IMR-90 (cell line): ENCODE measurements at regions not wholly inside any gene's neighbourhood (a gene's known extent, or its start where the extent isn't known, plus 50 kb on each side); places are given as distances from the start of the nearest gene placed in this dataset.

Source experiments
- ATAC-seq: fragments of 200-7000 bp; cut with Tn5 transposase; 2 replicates; pipeline ENCODE4 v1.9.1; 2020; ENCODE audit warnings: low read depth, mild to moderate bottlenecking, moderate library complexity
- BruUV-seq: library from RNA; stranded (reverse); fragments of 400-500 nt; replicated peaks from 2 replicates; lab custom pipeline; 2021; lab: Mats Ljungman, UMichigan
- CTCF ChIA-PET: fragments of 300-600 bp; formaldehyde crosslinking; extraction: SDS; loops from one replicate; lab custom pipeline; 2021; ENCODE audit warnings: antibody characterized with exemption; lab: Yijun Ruan, JAX
- POLR2A ChIA-PET: fragments of 300-600 bp; sonication (Branson Sonifier 250); formaldehyde crosslinking; loops from one replicate; lab custom pipeline; 2022; ENCODE audit warnings: antibody characterized with exemption; ENCODE audit not compliant: unreplicated experiment; lab: Charles Lee
- DNase-seq: peaks from one replicate; pipeline ENCODE4 v3.0.0; 2013
- H2AFZ ChIP-seq: replicated peaks from 2 replicates; pipeline ENCODE3; 2013; ENCODE audit warnings: low read length, mild to moderate bottlenecking; ENCODE audit not compliant: poor library complexity
- H2AK5ac ChIP-seq: 2 replicates; pipeline ENCODE4 v1.6.1; 2013; ENCODE audit warnings: low read depth, low read length, inconsistent platforms
- H2AK9ac ChIP-seq: replicated peaks from 2 replicates; pipeline ENCODE3; 2013; ENCODE audit warnings: mild to moderate bottlenecking, low read depth, low read length, moderate library complexity; ENCODE audit not compliant: poor library complexity
- H2BK120ac ChIP-seq: 2 replicates; pipeline ENCODE4 v1.6.1; 2013; ENCODE audit warnings: low read depth, low read length, inconsistent platforms
- H2BK15ac ChIP-seq: 3 replicates; pipeline ENCODE4 v1.6.1; 2013; ENCODE audit warnings: low read depth, low read length, inconsistent platforms
- H2BK20ac ChIP-seq: 2 replicates; pipeline ENCODE4 v1.6.1; 2013; ENCODE audit warnings: low read depth, mild to moderate bottlenecking, inconsistent platforms, low read length, moderate library complexity
- H2BK5ac ChIP-seq: 2 replicates; pipeline ENCODE4 v1.6.1; 2013; ENCODE audit warnings: mild to moderate bottlenecking, low read depth, low read length, inconsistent platforms; ENCODE audit not compliant: poor library complexity, severe bottlenecking
- H3K14ac ChIP-seq: replicated peaks from 2 replicates; pipeline ENCODE4 v1.6.1; 2013; ENCODE audit warnings: low read depth, low read length, inconsistent platforms
- H3K18ac ChIP-seq: 2 replicates; pipeline ENCODE4 v1.6.1; 2013; ENCODE audit warnings: low read depth, low read length, control low read depth
- H3K23ac ChIP-seq: 2 replicates; pipeline ENCODE4 v1.6.1; 2013; ENCODE audit warnings: low read depth, low read length, inconsistent platforms
- H3K27ac ChIP-seq: 2 replicates; pipeline ENCODE4 v1.5.1; 2013; ENCODE audit warnings: mild to moderate bottlenecking, control low read depth, low read length; ENCODE audit not compliant: insufficient read depth
- H3K27me3 ChIP-seq: 2 replicates; pipeline ENCODE4 v1.6.1; 2013; ENCODE audit warnings: low read length; ENCODE audit not compliant: control insufficient read depth, insufficient read depth
- H3K36me3 ChIP-seq: 2 replicates; pipeline ENCODE4 v1.6.1; 2013; ENCODE audit warnings: low read length, mixed read lengths; ENCODE audit not compliant: control insufficient read depth, insufficient read depth
- H3K4ac ChIP-seq: 2 replicates; pipeline ENCODE4 v1.6.1; 2013; ENCODE audit warnings: low read depth, low read length, inconsistent platforms
- H3K4me1 ChIP-seq: 2 replicates; pipeline ENCODE4 v1.6.1; 2013; ENCODE audit warnings: low read length, mixed read lengths; ENCODE audit not compliant: control insufficient read depth, insufficient read depth
- H3K4me2 ChIP-seq: 2 replicates; pipeline ENCODE4 v1.6.1; 2013; ENCODE audit warnings: low read depth, mild to moderate bottlenecking, control low read depth, low read length, moderate library complexity
- H3K4me3 ChIP-seq: 2 replicates; pipeline ENCODE4 v1.5.1; 2013; ENCODE audit warnings: low read depth, mild to moderate bottlenecking, control low read depth, low read length, moderate library complexity; ENCODE audit not compliant: insufficient read depth
- H3K56ac ChIP-seq: 2 replicates; pipeline ENCODE4 v1.6.1; 2013; ENCODE audit warnings: low read length, inconsistent platforms; ENCODE audit not compliant: insufficient read depth; ENCODE audit errors: extremely low read depth
- H3K79me1 ChIP-seq, 2 experiments: 2 replicates each; pipeline ENCODE4 v1.6.1; 2013; ENCODE audit warnings: low read length in 2 of 2, inconsistent platforms in 1 of 2, low read depth in 1 of 2
- H3K9ac ChIP-seq: 2 replicates; pipeline ENCODE4 v1.6.1; 2013; ENCODE audit warnings: low read depth, low read length, control low read depth
- H3K9me1 ChIP-seq: 2 replicates; pipeline ENCODE4 v1.6.1; 2013; ENCODE audit warnings: low read length, inconsistent platforms; ENCODE audit not compliant: insufficient read depth
- H3K9me3 ChIP-seq: 2 replicates; pipeline ENCODE4 v1.6.1; 2013; ENCODE audit warnings: low read length; ENCODE audit not compliant: control insufficient read depth, insufficient read depth
- H4K20me1 ChIP-seq: 2 replicates; pipeline ENCODE4 v1.6.1; 2013; ENCODE audit warnings: low read length, inconsistent platforms; ENCODE audit not compliant: insufficient read depth
- H4K5ac ChIP-seq: 2 replicates; pipeline ENCODE4 v1.6.1; 2013; ENCODE audit warnings: mild to moderate bottlenecking, low read depth, low read length, control low read depth
- H4K8ac ChIP-seq, 2 experiments: 2 replicates each; pipeline ENCODE4 v1.6.1; 2013; ENCODE audit warnings: low read depth in 2 of 2, low read length in 2 of 2, control low read depth in 1 of 2, inconsistent platforms in 1 of 2
- H4K91ac ChIP-seq: 2 replicates; pipeline ENCODE4 v1.6.1; 2013; ENCODE audit warnings: low read depth, low read length, inconsistent platforms; ENCODE audit not compliant: insufficient read depth
- BHLHE40 ChIP-seq: fragments of 150-350 bp; IDR thresholded peaks from 2 replicates; pipeline ENCODE4 v1.6.1; 2016; ENCODE audit warnings: mild to moderate bottlenecking, low read depth, low read length
- CHD1 ChIP-seq: IDR thresholded peaks from 2 replicates; pipeline ENCODE4 v1.6.1; 2012; ENCODE audit warnings: low read depth, low read length, improper control_type of control experiment
- FOS ChIP-seq: fragments of 150-350 bp; IDR thresholded peaks from 2 replicates; pipeline ENCODE4 v1.6.1; 2016; ENCODE audit warnings: low read depth, low read length
- MAZ ChIP-seq: IDR thresholded peaks from 2 replicates; pipeline ENCODE4 v1.6.1; 2012; ENCODE audit warnings: low read depth, mild to moderate bottlenecking, low read length, improper control_type of control experiment, moderate library complexity, borderline replicate concordance
- MXI1 ChIP-seq: IDR thresholded peaks from 2 replicates; pipeline ENCODE4 v1.6.1; 2012; ENCODE audit warnings: low read depth, mild to moderate bottlenecking, low read length, moderate library complexity, borderline replicate concordance
- NFE2L2 ChIP-seq: fragments of 150-350 bp; IDR thresholded peaks from 2 replicates; pipeline ENCODE4 v1.6.1; 2016; ENCODE audit warnings: low read depth, mild to moderate bottlenecking, low read length
- POLR2A ChIP-seq: IDR thresholded peaks from 2 replicates; pipeline ENCODE4 v1.6.1; 2012; ENCODE audit warnings: mild to moderate bottlenecking, low read depth, low read length
- RAD21 ChIP-seq: IDR thresholded peaks from 2 replicates; pipeline ENCODE4 v1.6.1; 2012; ENCODE audit warnings: low read length, improper control_type of control experiment
- RFX5 ChIP-seq: IDR thresholded peaks from 2 replicates; pipeline ENCODE4 v1.8.0; 2012; ENCODE audit warnings: low read depth, mild to moderate bottlenecking, low read length, moderate library complexity
- SMC3 ChIP-seq: fragments of 150-350 bp; IDR thresholded peaks from 2 replicates; pipeline ENCODE4 v1.6.1; 2016; ENCODE audit warnings: low read depth, mild to moderate bottlenecking, antibody characterized with exemption, low read length, moderate library complexity
- WGBS, 2 experiments: methylation state at CpG; one replicate each; pipeline versions ENCODE4 v1.1.5 to v1.1.7; 2013; ENCODE audit warnings: missing lambda C conversion rate in 2 of 2; ENCODE audit not compliant: insufficient read length in 1 of 2; ENCODE audit errors: extremely low coverage in 2 of 2; 5-methylcytosine and 5-hydroxymethylcytosine counted together
- dilution Hi-C: fragments of 300-500 bp; cut with HindIII; formaldehyde crosslinking; loops from one replicate; pipeline ENCODE4 v1.14.3; 2018; ENCODE audit warnings: low sequenced_read_pairs; ENCODE audit not compliant: unreplicated experiment
- in situ Hi-C: fragments of 300-500 bp; cut with MboI; formaldehyde crosslinking; loops from 3 replicates; pipeline ENCODE4 v1.14.3; 2019; ENCODE audit warnings: low sequenced_read_pairs, inconsistent platforms, mixed read lengths
- intact Hi-C: fragments of 100-400 bp; cut with micrococcal nuclease; formaldehyde crosslinking; loops from 2 replicates; pipeline ENCODE4 v1.10.0; 2022
- TF ChIP-seq, protein P1 (sequence below): conservative IDR thresholded peaks from 2 replicates; pipeline ENCODE4 v1.5.1; 2012; ENCODE audit warnings: mild to moderate bottlenecking, low read depth, low read length, improper control_type of control experiment

- Histone ChIP-seq H3K23ac (no peak overlapping the region), H3K9me3 (no peaks in the 10 kb centered on the region), H3K4me1 (no peaks in the 10 kb centered on the region), H3K9me1 (no peaks in the 10 kb centered on the region), H2AFZ (no peak overlapping the region), H3K56ac (no peak overlapping the region), H3K4ac (no peak overlapping the region), H3K36me3 (no peaks in the 10 kb centered on the region), H4K5ac (no peak overlapping the region), H3K9ac (no peak overlapping the region), H2AK9ac (no peak overlapping the region), H2AK5ac (no peak overlapping the region), H3K4me3 (no peak overlapping the region), H3K27me3 (no peaks in the 10 kb centered on the region), H3K4me2 (no peak overlapping the region), H2BK120ac (no peak overlapping the region), H2BK5ac (no peak overlapping the region), H3K18ac (no peak overlapping the region), H4K20me1 (no peaks in the 10 kb centered on the region), H2BK15ac (no peak overlapping the region), H3K79me1 (no peaks in the 10 kb centered on the region), H3K14ac (no peak overlapping the region), H4K91ac (no peak overlapping the region), H2BK20ac (no peak overlapping the region), H3K27ac (no peak overlapping the region), H4K8ac (no peak overlapping the region)
- TF ChIP-seq MAZ, result no peak
- TF ChIP-seq BHLHE40, result no peak
- TF ChIP-seq, protein P1, sequence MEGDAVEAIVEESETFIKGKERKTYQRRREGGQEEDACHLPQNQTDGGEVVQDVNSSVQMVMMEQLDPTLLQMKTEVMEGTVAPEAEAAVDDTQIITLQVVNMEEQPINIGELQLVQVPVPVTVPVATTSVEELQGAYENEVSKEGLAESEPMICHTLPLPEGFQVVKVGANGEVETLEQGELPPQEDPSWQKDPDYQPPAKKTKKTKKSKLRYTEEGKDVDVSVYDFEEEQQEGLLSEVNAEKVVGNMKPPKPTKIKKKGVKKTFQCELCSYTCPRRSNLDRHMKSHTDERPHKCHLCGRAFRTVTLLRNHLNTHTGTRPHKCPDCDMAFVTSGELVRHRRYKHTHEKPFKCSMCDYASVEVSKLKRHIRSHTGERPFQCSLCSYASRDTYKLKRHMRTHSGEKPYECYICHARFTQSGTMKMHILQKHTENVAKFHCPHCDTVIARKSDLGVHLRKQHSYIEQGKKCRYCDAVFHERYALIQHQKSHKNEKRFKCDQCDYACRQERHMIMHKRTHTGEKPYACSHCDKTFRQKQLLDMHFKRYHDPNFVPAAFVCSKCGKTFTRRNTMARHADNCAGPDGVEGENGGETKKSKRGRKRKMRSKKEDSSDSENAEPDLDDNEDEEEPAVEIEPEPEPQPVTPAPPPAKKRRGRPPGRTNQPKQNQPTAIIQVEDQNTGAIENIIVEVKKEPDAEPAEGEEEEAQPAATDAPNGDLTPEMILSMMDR, result no peak
- TF ChIP-seq RAD21, result no peak
- TF ChIP-seq CHD1, result no peak
- TF ChIP-seq NFE2L2, result no peak
- no peak for TF ChIP-seq RFX5
- no peak for TF ChIP-seq FOS
- no peak for TF ChIP-seq MXI1
- TF ChIP-seq POLR2A, result no peak
- TF ChIP-seq SMC3, result no peak
- dilution Hi-C loops, result no loop called here
- in situ Hi-C loops, result no loop called here
- BruUV-seq, result no TSS peak
- no CpG with 5 or more reads among the region's 1 CpG for WGBS, 2 experiments
- DNase-seq, result no peak
- POLR2A ChIA-PET, result no interaction called here
- ATAC-seq, result no peak
- intact Hi-C loops, result no loop called here
- CTCF ChIA-PET, result no interaction called here
These were observed 1105.0 kb downstream of the MAT2B start for GRCh38 chr5:164610374-164610773.
